Calu3 (cell line): ENCODE measurements at regions not wholly inside any gene's neighbourhood (a gene's known extent, or its start where the extent isn't known, plus 50 kb on each side); places are given as distances from the start of the nearest gene placed in this dataset.

Experiments used
- BruUV-seq: library from RNA; stranded (reverse); fragments of 400-500 nt; replicated peaks from 2 replicates; lab custom pipeline; 2021; lab: Mats Ljungman, UMichigan
- CTCF ChIA-PET: fragments of 300-600 bp; sonication (Branson Sonifier 250); formaldehyde crosslinking; loops from one replicate; lab custom pipeline; 2022; ENCODE audit warnings: antibody characterized with exemption; lab: Charles Lee
- DNase-seq: peaks from one replicate; pipeline ENCODE4 v3.0.0; 2022
- H3K27ac Mint-ChIP-seq: one replicate; pipeline ENCODE4 v1.8.0; 2022; ENCODE audit warnings: mixed read lengths; ENCODE audit not compliant: unreplicated experiment
- H3K27me3 Mint-ChIP-seq: one replicate; pipeline ENCODE4 v1.8.0; 2022; ENCODE audit warnings: mixed read lengths; ENCODE audit not compliant: unreplicated experiment
- H3K36me3 Mint-ChIP-seq: one replicate; pipeline ENCODE4 v1.8.0; 2022; ENCODE audit warnings: mild to moderate bottlenecking, moderate library complexity, mixed read lengths; ENCODE audit not compliant: insufficient read depth, unreplicated experiment
- H3K4me1 Mint-ChIP-seq: one replicate; pipeline ENCODE4 v1.8.0; 2022; ENCODE audit warnings: mild to moderate bottlenecking, low read depth, mixed read lengths; ENCODE audit not compliant: unreplicated experiment
- H3K4me3 Mint-ChIP-seq: one replicate; pipeline ENCODE4 v1.8.0; 2022; ENCODE audit warnings: mild to moderate bottlenecking, low read depth, moderate library complexity, mixed read lengths; ENCODE audit not compliant: unreplicated experiment
- H3K9me3 Mint-ChIP-seq: one replicate; pipeline ENCODE4 v1.8.0; 2022; ENCODE audit warnings: low read depth, mixed read lengths; ENCODE audit not compliant: unreplicated experiment
- intact Hi-C: fragments of 100-400 bp; cut with micrococcal nuclease; formaldehyde crosslinking; loops from one replicate; pipeline ENCODE4 v1.10.0; 2022; ENCODE audit not compliant: unreplicated experiment
- TF ChIP-seq, protein P1 (sequence below): fragments of 200-600 bp; IDR thresholded peaks from one replicate; pipeline ENCODE4 v1.8.0; 2022; ENCODE audit warnings: antibody characterized with exemption; ENCODE audit not compliant: unreplicated experiment

DNA sequence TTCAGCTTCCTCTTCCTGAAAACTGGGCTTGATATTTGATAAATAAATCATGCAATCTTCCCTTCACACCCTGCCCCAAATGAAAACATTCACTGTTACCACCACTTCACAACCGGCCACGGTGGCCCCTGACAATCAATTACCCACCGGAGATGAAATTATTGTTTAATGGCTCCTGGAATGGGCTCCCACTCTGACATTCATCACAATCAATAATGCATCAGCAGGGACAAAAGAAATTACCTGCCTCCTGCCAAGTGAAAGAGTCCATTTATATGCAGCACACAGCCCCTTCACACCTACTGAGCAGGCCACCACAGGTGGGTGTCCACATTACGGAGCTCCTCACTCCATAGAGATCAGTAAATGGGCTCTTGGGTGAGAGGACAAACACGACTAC, 193.5 kb upstream of the SNX19 start:
- H3K9me3 Mint-ChIP-seq: no peaks in the 10 kb centered on the region
- no peaks in the 10 kb centered on the region for H3K27me3 Mint-ChIP-seq
- BruUV-seq: no TSS peak
- TF ChIP-seq, protein P1, sequence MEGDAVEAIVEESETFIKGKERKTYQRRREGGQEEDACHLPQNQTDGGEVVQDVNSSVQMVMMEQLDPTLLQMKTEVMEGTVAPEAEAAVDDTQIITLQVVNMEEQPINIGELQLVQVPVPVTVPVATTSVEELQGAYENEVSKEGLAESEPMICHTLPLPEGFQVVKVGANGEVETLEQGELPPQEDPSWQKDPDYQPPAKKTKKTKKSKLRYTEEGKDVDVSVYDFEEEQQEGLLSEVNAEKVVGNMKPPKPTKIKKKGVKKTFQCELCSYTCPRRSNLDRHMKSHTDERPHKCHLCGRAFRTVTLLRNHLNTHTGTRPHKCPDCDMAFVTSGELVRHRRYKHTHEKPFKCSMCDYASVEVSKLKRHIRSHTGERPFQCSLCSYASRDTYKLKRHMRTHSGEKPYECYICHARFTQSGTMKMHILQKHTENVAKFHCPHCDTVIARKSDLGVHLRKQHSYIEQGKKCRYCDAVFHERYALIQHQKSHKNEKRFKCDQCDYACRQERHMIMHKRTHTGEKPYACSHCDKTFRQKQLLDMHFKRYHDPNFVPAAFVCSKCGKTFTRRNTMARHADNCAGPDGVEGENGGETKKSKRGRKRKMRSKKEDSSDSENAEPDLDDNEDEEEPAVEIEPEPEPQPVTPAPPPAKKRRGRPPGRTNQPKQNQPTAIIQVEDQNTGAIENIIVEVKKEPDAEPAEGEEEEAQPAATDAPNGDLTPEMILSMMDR: no peak
- H3K4me1 Mint-ChIP-seq: no peaks in the 10 kb centered on the region
- no peaks in the 10 kb centered on the region for H3K36me3 Mint-ChIP-seq
- H3K4me3 Mint-ChIP-seq: no peak overlapping the region
- intact Hi-C loops: no loop called here
- no peak overlapping the region for H3K27ac Mint-ChIP-seq
- no peak for DNase-seq
- CTCF ChIA-PET: no interaction called here

DNA sequence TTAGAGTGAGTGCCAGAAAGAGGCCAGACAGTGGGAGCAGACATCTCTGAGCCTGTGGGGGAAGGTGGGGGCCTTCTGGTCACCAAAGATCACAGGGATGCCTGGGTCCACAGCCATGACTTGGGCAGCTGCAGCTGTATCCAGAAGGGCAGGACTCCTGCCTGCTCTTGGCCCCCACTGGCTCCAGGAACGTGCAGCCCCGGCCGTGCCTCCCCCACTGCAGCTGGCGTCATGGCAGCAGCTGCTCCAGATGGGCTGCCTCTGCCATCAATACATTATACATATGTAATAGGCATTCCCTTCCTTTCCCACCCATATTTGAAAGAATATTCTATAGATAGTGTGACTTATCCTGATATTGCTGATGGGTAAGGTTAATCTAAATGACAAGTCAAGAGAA, 195.5 kb upstream of the SNX19 start:
- DNase-seq: no peak
- H3K9me3 Mint-ChIP-seq: no peaks in the 10 kb centered on the region
- H3K27ac Mint-ChIP-seq: no peak overlapping the region
- no peaks in the 10 kb centered on the region for H3K27me3 Mint-ChIP-seq
- no peaks in the 10 kb centered on the region for H3K36me3 Mint-ChIP-seq
- H3K4me3 Mint-ChIP-seq: no peak overlapping the region
- CTCF ChIA-PET: no interaction called here
- intact Hi-C loops: no loop called here
- TF ChIP-seq, protein P1: no peak
- BruUV-seq: no TSS peak
- H3K4me1 Mint-ChIP-seq: no peaks in the 10 kb centered on the region

DNA sequence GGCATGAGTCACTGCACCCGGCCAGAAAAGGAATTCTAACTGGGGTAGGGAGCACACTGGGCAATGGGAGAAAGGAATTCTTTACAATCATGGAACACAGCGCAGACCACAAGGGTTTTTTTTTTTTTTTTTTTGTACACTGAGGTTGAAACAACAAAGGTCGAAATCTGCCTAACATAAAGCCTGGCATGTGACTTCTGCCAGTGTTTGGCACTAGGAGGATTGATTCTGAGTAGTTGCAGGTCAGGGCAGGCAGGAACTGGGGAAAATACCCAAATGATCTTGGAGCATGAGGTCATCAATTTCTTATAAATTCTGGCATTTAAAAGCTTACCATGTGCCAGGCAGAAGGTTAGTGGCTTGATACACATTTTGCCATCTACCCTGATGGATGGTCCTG, 202.0 kb upstream of the SNX19 start:
- no peak overlapping the region for H3K27ac Mint-ChIP-seq
- CTCF ChIA-PET: no interaction called here
- no peak for DNase-seq
- TF ChIP-seq, protein P1: no peak
- no peaks in the 10 kb centered on the region for H3K36me3 Mint-ChIP-seq
- H3K27me3 Mint-ChIP-seq: no peaks in the 10 kb centered on the region
- no peaks in the 10 kb centered on the region for H3K9me3 Mint-ChIP-seq
- H3K4me3 Mint-ChIP-seq: no peak overlapping the region
- intact Hi-C loops: no loop called here
- no peaks in the 10 kb centered on the region for H3K4me1 Mint-ChIP-seq
- BruUV-seq: no TSS peak

DNA sequence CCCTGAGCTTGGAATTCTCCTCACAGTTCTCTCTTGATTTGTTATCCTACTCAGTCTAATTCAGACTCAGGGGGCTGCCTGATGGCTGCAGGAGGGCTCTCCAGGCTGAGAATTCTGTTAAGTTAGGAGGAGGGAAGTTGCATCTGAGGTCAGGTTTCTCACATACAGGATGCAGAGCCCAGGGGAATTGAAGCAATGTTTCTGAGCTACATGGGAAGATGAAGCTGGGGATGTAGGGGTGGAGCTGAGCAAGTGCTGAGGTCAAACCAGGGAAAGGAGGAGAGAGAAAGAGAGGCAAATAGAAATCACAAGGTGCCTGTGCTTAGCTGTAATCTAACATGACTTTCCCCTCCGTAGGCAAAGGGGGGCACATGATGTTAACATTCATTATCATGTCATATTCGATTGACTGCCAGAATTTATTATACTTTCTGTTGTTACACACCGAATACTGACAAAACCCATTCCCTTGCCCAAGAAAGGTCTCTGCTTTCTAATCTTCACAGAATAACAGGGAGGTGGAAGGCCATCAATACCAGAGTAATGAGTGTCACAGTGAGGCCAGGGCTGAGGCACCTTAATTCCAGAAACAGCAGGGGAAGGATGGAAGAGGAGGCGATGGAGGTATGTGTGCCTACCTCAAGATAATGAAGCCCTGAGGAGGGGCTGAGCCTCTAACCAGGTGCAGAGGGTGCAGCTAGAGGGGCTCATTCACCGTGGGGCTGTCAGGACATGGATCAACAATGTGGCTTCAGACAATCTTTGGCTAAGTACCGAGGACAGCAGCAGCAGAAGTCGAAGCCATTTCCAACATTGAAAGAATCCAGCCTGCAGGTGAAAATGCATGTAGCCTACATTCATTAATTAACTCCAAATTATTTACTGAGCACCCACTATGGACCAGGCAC, 205.4 kb upstream of the SNX19 start:
- H3K27me3 Mint-ChIP-seq: no peaks in the 10 kb centered on the region
- intact Hi-C loops: no loop called here
- H3K9me3 Mint-ChIP-seq: peaks cover 4% of the 10 kb centered on the region
- no TSS peak for BruUV-seq
- no peak overlapping the region for H3K27ac Mint-ChIP-seq
- DNase-seq: no peak
- no peak overlapping the region for H3K4me3 Mint-ChIP-seq
- H3K36me3 Mint-ChIP-seq: no peaks in the 10 kb centered on the region
- TF ChIP-seq, protein P1: no peak
- CTCF ChIA-PET: no interaction called here
- H3K4me1 Mint-ChIP-seq: no peaks in the 10 kb centered on the region
